Stromal cell of bone marrow (primary cell): ENCODE measurements at regions not wholly inside any gene's neighbourhood (a gene's known extent, or its start where the extent isn't known, plus 50 kb on each side); places are given as distances from the start of the nearest gene placed in this dataset.

Source experiments
- DNase-seq: peaks from one replicate; pipeline ENCODE4 v3.0.0-alpha.2; 2012; ENCODE audit warnings: low read depth

DNA sequence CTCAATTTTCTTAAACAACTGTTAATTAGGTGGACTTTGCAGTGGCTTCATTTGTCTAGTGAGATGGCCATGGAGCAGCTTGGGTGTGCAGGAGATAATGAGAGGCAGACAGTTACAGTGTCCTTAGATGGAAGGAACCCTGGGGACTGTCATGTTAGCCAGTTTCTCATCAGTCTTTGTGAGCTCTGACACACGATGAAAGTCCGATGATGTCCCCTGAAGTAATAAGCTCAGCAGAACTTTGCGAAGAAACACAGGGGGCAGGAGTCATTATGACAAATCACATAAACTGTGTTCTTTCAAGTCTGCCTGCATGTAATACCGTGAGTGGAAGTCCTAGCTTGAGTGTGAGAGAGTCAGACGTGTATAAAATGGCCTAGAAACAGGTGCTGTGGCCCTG, 201.8 kb downstream of the DRD1 start:
- DNase-seq, result no peak

DNA sequence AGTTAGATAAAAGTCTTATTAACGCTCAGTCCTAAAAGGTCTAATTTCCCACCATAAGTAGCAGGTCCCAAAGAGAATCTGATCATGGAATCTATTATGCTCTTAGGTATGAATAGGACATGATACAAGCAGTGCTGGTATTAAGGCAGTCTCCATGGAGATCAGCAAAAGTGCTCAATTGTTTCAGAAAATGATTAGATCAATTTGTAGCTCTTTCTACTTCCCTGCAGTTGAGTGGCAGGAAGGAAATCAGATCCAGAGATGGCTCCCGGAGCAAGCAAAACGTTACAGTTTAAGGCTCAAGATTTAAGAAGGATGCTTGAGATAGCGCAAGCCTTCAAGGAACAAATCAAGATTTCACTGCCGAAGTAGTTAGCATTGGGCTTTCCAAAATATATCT, 205.7 kb downstream of the DRD1 start:
- DNase-seq, result no peak

DNA sequence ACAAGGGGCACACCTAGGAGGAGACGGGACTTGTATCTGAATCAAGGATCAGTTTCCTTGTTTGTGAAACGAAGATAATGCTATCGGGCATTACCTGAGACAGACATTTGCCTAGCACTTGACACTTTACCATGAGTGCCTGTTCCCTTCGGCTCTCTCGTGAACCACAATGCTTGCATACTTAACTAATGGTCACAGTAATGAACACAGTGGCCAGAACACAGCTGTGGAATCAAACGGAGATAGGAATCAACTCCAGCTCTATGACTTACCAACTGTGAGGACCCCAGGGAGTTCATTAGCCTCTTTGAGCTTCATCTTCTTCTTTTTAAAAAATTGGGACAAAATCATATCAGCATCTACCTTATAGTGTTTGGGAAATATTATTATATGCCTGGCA, 207.8 kb downstream of the DRD1 start:
- no peak for DNase-seq

DNA sequence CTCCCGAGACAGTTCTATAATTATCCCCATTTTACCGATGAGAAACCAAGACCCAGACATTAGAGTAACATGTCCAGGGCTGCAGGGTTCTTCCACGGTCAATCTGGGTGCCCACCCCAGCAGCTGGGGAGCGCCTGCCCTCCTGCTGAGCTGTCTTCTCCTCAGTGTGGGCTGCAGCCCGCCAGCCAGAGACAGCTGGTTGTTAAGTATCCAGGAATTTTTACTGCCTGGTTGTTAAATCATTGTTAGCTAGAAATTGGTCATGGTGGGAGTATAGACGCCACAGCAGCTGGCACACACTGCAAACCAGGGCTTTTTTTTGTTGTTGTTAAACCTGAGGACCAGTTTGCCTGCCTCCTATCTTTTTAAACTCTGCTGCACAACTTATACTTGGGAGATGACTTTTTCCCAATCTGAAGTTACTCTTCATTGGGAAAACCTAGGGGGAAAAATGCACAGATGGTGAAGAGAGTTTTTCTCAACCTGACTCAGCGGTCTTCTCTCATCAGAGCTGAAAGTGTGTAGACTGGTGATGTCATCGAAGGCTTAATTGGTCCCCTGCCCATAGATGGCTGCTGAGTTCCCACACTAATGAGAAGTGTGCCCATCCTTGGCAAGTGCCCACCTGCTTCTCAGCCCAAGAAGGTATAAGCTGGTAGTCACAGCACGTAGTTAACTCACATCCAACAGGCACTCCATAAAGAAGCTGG, 208.6 kb downstream of the DRD1 start:
- no peak for DNase-seq

DNA sequence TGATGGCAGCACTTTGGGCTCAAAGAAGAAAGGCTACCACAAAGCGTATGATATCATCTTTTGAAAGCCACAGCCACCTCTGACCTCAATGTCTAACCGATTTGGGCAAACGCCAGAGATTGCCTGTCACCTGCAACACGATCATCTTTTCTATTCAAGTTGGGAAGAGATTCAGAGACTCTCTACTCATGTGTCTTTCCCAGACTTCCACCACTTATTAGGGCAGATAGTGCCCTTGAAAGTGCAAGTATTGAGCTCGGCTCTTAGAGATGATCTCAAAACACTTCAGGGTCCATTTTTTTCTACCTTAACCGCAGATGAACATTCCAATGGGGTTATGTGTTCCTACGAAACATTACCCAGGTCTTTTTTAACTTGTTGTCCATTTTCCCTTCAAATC, 213.7 kb downstream of the DRD1 start:
- DNase-seq, result no peak

DNA sequence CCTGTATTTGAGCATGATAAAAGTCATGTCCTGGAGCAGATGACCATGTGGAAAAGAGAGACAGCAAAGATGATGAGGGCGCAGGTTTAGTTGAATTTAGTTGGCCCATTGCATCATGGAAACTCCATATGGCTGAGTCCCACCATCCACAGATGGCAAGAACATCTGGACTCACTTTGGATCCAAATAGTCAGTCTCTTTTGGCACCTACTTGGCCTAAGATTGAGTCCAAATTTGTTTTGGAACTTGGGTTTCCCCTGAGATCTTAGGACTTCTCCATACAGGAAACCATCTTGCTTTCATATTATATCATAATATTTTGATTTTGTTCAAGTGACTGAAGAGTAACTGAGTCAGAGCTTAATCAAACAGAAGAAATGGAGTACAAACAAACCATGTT, 217.5 kb downstream of the DRD1 start:
- peak; percentile 43 for DNase-seq

DNA sequence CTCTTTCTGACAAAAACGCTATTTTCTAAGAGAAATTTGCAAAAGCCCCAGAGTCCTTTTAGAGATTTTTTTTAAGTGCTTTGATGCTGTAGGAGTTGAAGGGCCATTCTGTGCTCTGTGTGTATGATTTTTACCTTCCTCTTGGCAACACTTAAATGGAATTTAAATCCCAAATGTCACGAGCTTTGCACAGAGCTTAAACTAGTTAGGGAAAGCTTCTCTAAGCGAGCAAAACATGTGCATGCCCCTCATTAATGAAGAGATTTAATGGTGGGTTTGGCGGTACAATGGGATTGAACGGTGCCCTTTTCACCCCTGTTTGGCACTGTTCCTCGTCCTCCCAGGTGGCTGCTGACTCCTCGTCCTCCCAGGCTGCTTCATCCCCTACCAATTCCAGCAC, 220.7 kb downstream of the DRD1 start:
- DNase-seq, result no peak

DNA sequence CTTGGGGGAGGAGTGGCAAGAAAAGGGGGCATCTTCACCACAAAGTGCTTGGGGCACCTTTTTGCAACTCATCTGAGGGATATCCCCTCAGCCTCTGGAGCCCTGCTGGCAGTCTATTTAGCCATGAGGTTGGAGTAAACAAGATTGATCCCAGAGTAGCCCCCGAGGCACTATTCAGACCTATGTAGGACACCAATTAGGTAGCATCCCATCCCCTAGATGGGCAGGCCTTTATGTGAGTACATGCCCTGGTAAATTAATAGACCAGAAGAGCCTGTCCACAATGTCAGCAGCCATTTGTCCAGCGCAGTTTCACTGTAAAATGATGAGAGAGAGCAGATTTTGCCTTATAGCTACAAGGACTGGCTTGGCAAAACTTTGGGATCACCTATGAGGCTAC, 221.4 kb downstream of the DRD1 start:
- DNase-seq, result no peak

DNA sequence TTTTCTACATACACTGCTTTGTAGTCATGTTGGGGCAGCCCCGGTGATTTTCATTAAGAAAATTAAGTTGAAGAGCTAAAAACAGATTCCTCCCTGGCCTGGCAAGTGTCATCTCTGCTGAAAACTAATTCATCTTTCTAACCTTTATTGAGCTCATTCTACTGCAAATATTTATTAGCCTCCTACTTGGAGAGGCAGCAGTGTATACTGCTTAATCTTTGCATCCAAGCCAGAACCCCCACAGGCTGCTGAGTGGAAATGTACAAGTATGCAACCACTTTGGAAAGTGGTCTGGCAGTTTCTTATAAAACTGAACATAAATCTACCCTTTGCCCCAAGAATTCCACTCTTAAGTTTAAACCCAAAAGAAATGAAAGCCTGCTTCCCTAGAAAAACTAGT, 223.4 kb downstream of the DRD1 start:
- DNase-seq, result no peak

DNA sequence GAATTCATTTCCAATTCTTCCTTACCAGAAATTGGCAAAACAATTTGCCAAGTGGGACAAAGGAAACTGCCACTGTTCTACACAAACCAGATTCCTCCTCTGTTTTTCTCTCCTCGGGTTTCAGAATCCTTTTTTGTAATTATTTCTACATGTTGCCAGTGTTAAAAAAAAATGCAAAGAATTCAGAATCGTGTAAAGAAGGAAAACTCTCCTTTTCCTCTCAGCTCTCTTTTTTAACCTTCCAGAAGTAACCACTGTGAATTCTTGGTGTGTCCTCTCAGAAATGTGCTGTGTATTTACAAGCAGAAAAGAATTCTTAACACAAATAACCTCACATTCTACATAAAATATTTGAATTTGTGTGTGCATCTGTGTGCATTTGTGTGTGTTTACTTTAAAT, 224.6 kb downstream of the DRD1 start:
- no peak for DNase-seq

DNA sequence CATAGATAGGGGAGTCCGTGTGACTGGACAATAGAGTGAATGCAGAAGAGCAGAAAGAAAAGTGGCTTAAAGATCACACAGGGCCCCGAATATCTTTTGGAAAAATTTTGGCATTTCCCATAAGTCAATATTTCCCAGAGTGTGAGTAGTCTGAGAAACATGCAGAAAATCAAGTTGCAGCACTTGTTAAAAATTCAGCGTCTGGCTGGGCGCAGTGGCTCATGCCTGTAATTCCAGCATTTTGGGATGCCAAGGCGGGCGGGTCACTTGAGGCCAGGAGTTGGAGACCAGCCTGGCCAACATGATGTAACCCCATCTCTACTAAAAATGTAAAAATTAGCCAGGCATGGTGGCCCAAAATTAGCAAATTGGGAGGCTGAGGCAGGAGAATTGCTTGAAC, 227.0 kb downstream of the DRD1 start:
- DNase-seq, result peak; percentile 74

DNA sequence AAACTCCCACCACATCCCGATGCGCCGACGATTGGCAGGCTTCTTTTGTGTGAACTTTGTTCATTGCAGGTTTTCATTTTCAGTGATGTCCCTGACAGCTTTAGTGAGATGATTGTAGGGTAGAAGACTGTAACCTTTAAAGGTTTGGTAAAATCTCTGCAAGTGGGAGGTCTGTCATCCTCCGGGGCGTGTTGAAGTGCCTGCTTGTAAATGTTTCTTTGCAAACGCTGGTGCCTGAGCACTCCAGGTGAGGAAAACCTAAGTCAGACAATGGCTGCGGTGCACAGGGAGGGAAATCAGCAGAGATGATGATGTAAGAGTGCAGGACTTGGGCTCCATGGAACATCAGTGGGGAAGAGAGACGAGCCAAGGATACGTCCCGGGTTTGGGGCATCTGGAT, 228.1 kb downstream of the DRD1 start:
- no peak for DNase-seq

DNA sequence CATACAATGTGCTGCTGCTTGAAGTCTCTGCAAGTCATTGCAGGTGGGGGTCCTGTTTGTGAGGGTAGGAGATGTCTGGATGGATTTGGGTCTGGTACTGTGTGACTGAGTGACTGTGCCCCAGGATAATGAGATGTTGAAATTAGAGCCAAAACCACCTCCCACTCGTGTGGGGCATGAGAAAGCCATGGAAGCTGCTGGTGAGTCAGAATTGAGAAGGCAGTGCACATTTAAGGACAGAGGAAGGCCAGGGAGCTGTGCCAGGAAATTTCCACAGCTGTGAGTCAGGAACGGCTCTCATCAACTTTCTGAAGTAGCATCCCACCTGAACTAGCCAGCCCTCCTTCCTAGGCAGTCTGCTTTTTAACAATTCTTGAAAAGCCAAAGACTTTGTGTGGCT, 229.8 kb downstream of the DRD1 start:
- peak; percentile 92 for DNase-seq

DNA sequence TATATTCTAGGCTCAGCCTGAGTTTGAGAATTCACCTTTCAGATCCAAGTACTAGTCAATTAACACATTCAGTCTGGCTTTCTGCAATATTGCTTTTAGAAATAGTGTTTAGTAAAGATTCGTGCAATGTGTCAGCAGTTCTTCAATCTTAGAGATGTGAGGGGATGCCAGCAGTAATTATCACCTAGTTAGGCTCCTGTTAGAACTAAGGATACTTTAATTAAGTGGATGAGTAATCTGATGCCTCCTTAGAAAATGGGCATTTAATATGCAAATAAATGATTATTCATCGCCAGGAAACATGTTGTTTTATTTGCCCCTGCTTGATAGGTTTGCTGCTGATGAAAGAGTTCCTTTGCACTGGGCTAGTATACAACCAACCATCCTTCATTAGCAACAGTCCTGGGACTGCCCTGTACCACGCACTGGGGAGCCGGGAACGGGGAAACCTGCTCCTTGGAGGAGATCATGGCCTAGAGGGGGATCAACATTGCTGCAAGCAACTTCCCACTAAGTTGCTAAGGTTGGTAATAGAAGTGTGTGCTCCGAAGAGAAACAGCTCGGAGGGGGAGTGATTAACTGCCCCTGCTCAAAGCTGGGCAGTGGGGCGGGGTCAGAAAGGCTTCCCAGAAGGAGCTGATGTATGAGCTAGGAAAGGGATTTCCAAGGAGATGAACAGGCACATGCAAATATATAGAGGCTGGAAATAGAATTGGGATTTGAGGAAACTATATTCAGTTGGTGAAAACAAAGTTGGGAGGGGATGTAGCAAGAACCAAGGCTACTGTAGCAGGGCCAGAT, 231.8 kb downstream of the DRD1 start:
- no peak for DNase-seq

DNA sequence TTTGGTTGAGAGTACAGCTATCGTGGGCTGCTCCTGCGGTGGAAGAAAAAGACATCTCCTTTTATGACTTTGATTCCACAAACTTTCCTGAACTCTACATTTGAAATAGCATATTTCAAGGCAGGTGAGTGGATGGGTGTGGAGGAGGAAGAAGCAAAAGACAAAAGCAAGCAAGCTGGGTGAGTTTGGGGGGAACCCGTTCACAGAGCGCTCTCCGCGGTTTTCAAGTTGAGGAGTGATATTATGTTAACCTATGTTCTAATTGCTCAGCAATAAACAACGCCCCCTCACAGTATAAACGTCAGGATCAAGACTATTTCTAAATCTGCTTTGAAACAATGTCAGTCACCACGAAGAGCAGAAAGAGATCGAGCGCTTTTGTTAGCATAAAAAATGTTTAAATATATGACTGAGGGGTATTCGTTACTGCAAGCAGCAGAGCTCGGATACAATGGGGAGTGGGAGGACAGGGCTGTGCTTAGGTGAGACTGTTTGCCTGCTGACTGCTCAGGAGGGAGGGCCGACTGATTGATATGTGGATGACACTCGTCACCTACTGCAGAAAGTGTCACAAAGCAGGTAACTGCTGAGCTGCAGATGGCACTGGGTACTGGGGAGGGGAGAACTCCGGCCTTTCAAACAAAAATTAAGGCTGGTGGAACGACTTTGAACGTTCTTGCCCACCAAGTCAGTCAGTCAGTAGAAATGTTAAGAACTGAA, 236.5 kb downstream of the DRD1 start:
- no peak for DNase-seq

DNA sequence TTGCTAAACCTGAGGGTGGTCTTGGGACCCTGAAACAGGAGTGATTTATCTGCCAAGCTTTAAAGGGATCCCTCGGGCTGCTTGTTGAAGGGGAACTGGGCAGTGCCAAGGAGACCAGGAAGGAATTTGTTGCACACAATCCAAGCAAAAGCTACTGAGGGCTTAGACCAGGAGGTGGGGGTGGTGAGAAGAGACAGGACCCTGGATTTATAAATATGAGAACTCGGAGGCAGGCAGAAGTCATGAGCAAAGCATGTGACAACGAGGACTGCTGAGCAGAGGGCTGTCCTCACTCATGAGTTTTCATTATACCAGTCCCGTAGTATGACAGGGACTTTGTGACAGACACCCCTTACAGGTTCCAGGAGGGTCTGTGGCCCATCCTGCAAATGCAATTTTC, 237.3 kb downstream of the DRD1 start:
- DNase-seq, result no peak

DNA sequence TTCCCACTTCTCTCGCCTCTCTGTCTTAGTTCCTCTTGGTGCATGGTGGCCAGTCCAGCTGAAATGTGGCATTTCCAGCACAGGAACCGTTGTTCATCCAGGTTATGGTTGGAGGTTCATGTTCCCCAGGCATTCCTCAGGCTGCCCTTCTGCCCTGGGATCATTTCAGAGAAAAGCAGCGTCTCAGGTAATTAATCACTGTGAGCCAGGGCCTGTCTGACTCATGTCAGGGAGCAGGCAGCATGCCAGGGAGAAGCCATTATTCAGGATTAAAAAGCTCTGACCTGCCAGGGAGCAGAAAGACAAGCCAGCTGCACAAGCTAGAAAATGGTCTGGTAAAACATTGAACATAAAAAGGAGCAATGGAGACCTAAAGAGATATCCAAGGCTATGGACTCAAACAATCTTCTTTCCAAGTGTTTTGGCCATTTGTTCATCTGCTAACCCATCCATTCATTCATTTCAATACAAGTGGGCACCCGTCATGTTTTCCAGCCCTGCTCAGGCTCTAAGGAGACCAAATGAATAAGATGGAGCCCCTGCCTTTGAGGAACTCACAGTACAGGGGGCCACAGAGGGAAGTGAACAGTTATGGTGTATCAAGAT, 241.4 kb downstream of the DRD1 start:
- no peak for DNase-seq

DNA sequence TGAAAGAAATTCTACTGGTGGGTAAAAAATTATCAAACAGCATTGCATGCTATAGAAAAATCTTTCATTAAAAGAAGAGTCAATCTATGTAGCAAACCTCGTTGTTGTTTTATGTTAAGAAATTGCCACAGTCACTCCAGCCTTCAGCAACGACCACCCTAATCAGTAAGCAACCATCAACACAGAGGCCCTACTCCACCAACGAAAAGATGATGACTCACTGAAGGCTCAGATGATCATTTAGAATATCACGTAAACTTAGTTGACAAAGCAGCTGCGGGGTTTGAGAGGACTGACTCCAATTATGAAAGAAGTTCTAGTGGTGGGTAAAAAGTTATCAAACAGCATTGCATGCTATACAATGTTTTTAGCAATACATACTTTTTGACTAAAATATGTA, 242.6 kb downstream of the DRD1 start:
- no peak for DNase-seq

DNA sequence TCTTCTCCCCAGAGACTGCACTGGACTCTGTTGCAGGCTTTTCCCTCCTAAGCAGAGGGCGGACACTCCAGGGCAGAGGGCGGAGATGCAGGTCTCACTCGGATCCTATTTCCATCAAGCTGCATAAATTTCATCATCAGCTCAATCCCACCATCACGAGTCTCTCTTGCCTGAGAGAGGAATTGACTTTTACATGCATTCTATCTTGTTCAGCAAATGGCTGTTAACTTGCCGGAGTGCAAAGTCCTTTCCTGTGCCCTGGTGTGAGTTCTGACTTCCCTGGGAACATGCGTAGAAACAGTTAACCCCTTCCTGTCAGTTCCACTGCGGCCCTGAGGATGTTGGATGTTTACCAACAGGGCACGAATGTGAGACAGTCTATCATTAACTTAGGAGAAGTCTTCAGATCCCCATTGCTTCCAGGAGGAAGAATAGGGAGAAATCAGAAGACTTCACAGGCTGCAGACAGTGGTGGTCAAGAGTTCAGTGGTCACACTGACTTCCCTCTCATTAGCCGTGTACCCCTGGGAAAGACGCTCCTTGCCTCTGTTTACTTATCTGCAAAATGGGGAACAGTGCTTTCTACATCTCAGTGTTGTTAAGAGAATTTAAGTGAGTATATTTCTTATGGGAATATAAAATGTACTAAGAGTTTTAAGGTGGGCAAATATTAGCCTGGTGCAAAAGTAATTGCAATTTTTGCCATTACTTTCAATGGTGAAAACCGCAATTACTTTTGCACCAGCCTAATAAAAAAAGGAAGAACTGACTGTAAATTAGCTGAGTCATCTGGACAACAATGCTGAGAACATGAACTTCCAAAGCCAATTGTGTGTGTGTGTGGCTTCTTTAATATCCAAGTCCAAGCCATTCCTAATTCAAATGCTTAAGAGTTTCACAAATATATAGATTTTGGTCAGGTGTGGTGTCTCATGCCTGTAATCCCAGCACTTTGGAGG, 248.0 kb downstream of the DRD1 start:
- DNase-seq, result no peak

DNA sequence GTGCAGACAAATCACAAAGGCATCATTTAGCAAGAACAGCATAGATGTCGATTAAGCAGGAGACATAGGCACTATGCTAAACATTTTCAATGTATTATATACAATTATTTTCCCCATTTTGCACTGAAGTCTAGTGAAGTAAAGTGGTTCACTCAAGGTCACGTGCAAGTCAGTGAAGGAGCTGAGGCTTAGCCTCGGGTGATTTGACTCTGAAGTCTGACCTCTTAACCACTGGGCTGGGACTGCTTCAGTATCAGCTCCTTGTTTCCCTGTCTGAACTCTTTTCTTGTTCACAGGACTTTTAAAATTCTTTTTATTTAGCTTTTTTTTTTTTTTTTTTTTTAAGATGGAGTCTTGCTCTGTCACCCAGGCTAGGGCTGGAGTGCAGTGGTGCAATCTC, 262.7 kb downstream of the DRD1 start:
- no peak for DNase-seq

DNA sequence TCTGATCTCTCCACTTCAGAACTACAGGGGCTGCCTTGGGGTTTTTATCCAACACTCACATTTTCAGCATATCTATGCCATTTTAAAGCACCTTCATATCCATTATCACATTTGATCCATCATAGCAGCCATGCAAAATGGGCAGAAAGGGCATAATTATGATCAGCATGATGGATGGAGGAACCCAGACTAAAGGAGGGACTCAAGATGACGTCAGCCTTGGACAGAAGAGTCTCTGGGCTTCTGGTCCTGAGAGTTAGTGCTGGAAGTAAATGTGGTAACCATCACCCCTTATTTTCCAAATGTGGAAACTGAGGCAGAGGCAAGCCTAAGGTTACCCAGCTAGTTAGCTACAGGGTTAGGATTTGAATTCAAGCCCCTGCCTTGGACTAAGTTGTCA, 273.1 kb downstream of the DRD1 start:
- DNase-seq, result no peak
